ENCODE measurements at regions not wholly inside any gene's neighbourhood (a gene's known extent, or its start where the extent isn't known, plus 50 kb on each side); places are given as distances from the start of the nearest gene placed in this dataset.
A peak's percentile ranks its signal among the peaks of the same experiment; 100 is the strongest.
"Not testable (repeated sequence)": the region's sequence is repeated elsewhere in the genome, so short reads cannot be mapped to it uniquely, and the experiment has no call there.

DNA sequence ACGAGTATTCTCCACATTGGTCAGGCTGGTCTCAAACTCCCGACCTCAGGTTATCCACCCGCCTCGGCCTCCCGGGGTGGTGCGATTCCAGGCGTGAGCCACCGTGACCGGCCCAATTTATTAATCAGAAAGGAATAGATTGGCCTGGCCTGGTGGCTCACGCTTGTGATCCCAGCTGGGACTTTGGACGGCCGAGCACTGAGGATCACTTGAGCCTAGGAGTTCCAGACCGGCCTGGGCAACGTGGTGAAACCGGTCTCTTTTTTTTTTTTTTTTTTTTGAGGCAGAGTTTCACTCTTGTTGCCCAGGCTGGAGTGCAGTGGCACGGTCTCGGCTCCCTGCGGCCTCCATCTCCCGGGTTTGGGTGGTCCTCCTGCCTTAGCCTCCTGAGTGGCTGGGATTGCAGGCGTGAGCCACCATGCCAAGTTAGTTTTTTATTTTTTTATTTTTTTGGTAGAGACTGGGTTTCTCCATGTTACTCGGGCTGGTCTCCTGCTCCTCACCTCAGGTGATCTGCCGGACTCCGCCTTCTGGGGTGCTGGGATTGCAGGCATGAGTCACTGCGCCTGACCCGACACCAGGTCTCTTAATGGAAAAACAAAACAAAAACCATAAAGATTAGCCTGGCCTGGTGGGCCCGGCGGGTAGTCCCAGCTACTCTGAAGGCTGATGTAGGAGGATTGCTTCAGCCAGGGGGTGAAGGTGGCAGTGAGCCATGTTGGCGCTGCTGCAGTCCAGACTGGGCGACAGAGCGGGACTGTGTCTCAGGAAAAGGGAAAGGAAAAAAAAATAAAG is 141.0 kb downstream of the GOLGA6L22 start:
- H2AFZ ChIP-seq; H3K27me3 ChIP-seq (ENCODE audit: insufficient read depth); H3K4me1 Mint-ChIP-seq; H3K27me3 Mint-ChIP-seq (ENCODE audit: insufficient read depth, low read depth, poor library complexity); H3K79me2 ChIP-seq (replicated peaks; ENCODE audit: insufficient read depth); H3K36me3 ChIP-seq (ENCODE audit: insufficient read depth); H3K27ac Mint-ChIP-seq; H3K4me3 ChIP-seq; H3K4me1 ChIP-seq (ENCODE audit: insufficient read depth); H4K20me1 ChIP-seq (replicated peaks; ENCODE audit: insufficient read depth); H3K36me3 Mint-ChIP-seq (ENCODE audit: low read depth); ATAC-seq; H3K9me2 ChIP-seq (ENCODE audit: insufficient read depth); H3K27ac ChIP-seq (ENCODE audit: low read depth); H3K9me3 Mint-ChIP-seq; H3F3A ChIP-seq (replicated peaks; ENCODE audit: low read depth); H3K4me2 ChIP-seq; DNase-seq (ENCODE audit: low spot score); H3K4me3 Mint-ChIP-seq: not testable (repeated sequence)

DNA sequence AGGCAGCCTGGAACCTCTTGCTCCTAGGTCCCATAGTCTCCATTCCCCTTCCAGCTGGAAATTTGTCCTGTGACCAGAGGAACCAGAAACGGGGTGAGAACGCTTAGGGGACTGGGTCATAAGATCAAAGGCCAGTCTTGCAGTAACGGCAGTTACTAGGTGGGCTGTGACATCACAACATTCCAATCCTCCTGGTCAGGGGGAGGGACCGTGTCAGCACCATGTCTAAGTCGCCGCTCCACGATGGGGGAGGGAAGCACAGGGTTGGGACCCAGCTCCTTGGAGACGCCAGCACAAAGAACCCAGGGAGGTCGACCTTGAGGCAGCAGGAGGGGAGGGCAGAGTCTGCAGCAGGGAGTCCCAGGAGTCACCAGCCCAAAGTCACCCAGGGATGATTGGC is 158.3 kb downstream of the GOLGA6L22 start:
- peak; percentile 18 for DNase-seq (ENCODE audit: low spot score)
- H3K9me2 ChIP-seq (ENCODE audit: insufficient read depth); H3K4me1 ChIP-seq (ENCODE audit: insufficient read depth); ATAC-seq; H3K36me3 Mint-ChIP-seq (ENCODE audit: low read depth); H2AFZ ChIP-seq; H3K27me3 Mint-ChIP-seq (ENCODE audit: insufficient read depth, low read depth, poor library complexity); H3K9me3 Mint-ChIP-seq; H3K27me3 ChIP-seq (ENCODE audit: insufficient read depth); H3K4me1 Mint-ChIP-seq; H3K4me3 ChIP-seq; H3K27ac Mint-ChIP-seq; H3K36me3 ChIP-seq (ENCODE audit: insufficient read depth); H4K20me1 ChIP-seq (replicated peaks; ENCODE audit: insufficient read depth); H3K79me2 ChIP-seq (replicated peaks; ENCODE audit: insufficient read depth); H3F3A ChIP-seq (replicated peaks; ENCODE audit: low read depth); H3K27ac ChIP-seq (ENCODE audit: low read depth); H3K4me3 Mint-ChIP-seq; H3K4me2 ChIP-seq: not testable (repeated sequence)

DNA sequence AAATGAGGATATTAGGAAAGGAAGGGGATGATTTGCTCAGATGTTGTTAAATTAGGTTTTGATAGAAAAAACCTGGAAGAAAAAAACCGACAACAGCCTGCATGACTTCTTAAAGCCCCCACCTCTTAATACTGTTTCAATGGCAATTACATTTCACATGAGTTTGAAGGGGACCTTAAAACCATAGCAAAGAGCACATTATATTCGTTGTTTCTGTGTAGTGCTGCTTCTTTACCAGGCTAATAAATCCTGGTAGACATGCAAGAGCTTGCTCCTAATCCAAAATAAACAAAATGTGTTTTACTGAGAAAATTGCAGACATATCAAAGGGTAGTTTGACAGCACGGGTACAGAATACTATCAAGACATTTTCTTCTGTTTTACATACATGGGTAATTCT is 154.7 kb upstream of the NIPA1 start:
- not testable (repeated sequence) for H3K9me2 ChIP-seq (ENCODE audit: insufficient read depth); H3K27ac Mint-ChIP-seq; H3K36me3 Mint-ChIP-seq (ENCODE audit: low read depth)

DNA sequence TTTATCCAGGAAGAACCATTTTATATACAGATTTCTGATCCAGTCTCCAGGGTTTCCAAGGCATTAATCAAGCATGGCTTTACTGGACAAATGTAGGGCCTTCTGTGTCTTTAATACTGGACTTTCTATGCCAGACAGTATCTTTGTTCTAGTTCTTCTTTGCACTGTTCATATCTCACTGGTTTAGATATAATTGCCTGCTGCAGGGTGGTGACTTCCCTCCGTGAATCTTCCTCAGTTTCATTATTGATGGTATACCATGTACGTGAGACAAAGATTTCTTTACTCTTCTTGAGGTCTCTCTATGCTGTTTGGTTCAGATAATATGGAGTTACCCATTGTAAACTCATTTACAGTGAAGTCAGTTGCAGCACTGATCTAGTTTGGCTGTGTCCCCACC is 146.5 kb upstream of the NIPA1 start:
- ATAC-seq; H3K4me3 ChIP-seq; H3K36me3 ChIP-seq (ENCODE audit: insufficient read depth); H3K4me1 Mint-ChIP-seq; H3K79me2 ChIP-seq (replicated peaks; ENCODE audit: insufficient read depth); H3K4me1 ChIP-seq (ENCODE audit: insufficient read depth); H3K9me3 Mint-ChIP-seq; H3K27ac ChIP-seq (ENCODE audit: low read depth); H3K27me3 Mint-ChIP-seq (ENCODE audit: insufficient read depth, low read depth, poor library complexity); H3K36me3 Mint-ChIP-seq (ENCODE audit: low read depth); H3K4me2 ChIP-seq; H3K9me2 ChIP-seq (ENCODE audit: insufficient read depth); H3F3A ChIP-seq (replicated peaks; ENCODE audit: low read depth); H4K20me1 ChIP-seq (replicated peaks; ENCODE audit: insufficient read depth); DNase-seq (ENCODE audit: low spot score); H3K27ac Mint-ChIP-seq; H2AFZ ChIP-seq; H3K27me3 ChIP-seq (ENCODE audit: insufficient read depth); H3K4me3 Mint-ChIP-seq: not testable (repeated sequence)

More for the DNA sequence above, 154.7 kb upstream of the NIPA1 start:
- not testable (repeated sequence) for DNase-seq (ENCODE audit: low spot score); H3K36me3 ChIP-seq (ENCODE audit: insufficient read depth); H2AFZ ChIP-seq; ATAC-seq; H3K4me2 ChIP-seq; H3K4me3 Mint-ChIP-seq; H3K27me3 Mint-ChIP-seq (ENCODE audit: insufficient read depth, low read depth, poor library complexity); H3K4me1 Mint-ChIP-seq; H4K20me1 ChIP-seq (replicated peaks; ENCODE audit: insufficient read depth); H3K79me2 ChIP-seq (replicated peaks; ENCODE audit: insufficient read depth); H3K27ac ChIP-seq (ENCODE audit: low read depth); H3F3A ChIP-seq (replicated peaks; ENCODE audit: low read depth); H3K9me3 Mint-ChIP-seq; H3K4me1 ChIP-seq (ENCODE audit: insufficient read depth); H3K4me3 ChIP-seq; H3K27me3 ChIP-seq (ENCODE audit: insufficient read depth)

DNA sequence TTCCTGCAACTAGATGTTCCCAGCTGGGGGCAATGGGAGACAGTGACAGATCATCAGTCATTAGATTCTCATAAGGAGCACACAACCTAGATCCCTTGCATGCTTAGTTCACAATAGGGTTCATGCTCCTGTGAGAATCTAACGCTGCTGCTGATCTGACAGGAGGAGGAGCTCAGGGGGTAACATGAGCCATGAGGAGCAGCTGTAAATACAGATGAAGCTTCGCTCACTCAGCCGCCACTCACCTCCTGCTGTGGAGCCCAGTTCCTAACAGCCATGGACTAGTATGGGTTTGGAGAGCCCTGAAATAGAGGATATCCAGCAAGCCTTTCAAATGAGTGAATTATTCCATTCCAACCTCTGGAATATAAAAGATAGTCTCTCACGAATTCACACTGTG is 137.0 kb upstream of the NIPA1 start:
- peaks cover 14% of the 10 kb centered on the region; the same call in 2 of the 3 replicates for H3K9me3 Mint-ChIP-seq
- not testable (repeated sequence) for H2AFZ ChIP-seq; H3K4me3 Mint-ChIP-seq; H3K27ac Mint-ChIP-seq; H3K27ac ChIP-seq (ENCODE audit: low read depth); H3K27me3 ChIP-seq (ENCODE audit: insufficient read depth); H3K36me3 Mint-ChIP-seq (ENCODE audit: low read depth); H3K27me3 Mint-ChIP-seq (ENCODE audit: insufficient read depth, low read depth, poor library complexity); ATAC-seq; H4K20me1 ChIP-seq (replicated peaks; ENCODE audit: insufficient read depth); H3K4me1 Mint-ChIP-seq; H3F3A ChIP-seq (replicated peaks; ENCODE audit: low read depth); H3K36me3 ChIP-seq (ENCODE audit: insufficient read depth); H3K79me2 ChIP-seq (replicated peaks; ENCODE audit: insufficient read depth); H3K4me1 ChIP-seq (ENCODE audit: insufficient read depth); H3K9me2 ChIP-seq (ENCODE audit: insufficient read depth); H3K4me3 ChIP-seq; H3K4me2 ChIP-seq
- DNase-seq (ENCODE audit: low spot score): peak; percentile 1

DNA sequence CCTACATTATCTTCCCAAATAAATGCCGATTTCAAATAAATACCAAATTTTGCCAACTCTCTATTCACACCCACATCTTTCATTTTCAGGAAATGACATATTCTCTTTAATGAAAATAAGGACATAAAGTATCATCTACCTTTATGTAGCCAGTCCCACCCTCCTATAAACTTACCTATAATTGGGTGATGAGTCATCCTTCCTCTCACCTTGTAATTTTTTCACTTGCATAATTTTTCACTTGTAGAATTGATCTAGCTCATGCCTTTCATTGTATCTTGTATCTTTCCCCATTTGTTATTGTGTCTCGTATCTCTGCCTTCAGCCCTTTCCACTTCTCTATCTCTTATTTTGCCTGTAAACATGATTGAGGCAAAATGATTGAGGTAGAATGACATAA is 135.3 kb upstream of the NIPA1 start:
- H3K4me1 Mint-ChIP-seq; H3K36me3 Mint-ChIP-seq (ENCODE audit: low read depth); H3K27ac Mint-ChIP-seq; H3K79me2 ChIP-seq (replicated peaks; ENCODE audit: insufficient read depth); H3K4me3 Mint-ChIP-seq; H3K27me3 ChIP-seq (ENCODE audit: insufficient read depth); H3K27ac ChIP-seq (ENCODE audit: low read depth); H3K4me2 ChIP-seq; H3F3A ChIP-seq (replicated peaks; ENCODE audit: low read depth); H3K36me3 ChIP-seq (ENCODE audit: insufficient read depth); H3K27me3 Mint-ChIP-seq (ENCODE audit: insufficient read depth, low read depth, poor library complexity); ATAC-seq; H3K4me3 ChIP-seq; H3K9me2 ChIP-seq (ENCODE audit: insufficient read depth); H2AFZ ChIP-seq; H4K20me1 ChIP-seq (replicated peaks; ENCODE audit: insufficient read depth); DNase-seq (ENCODE audit: low spot score); H3K4me1 ChIP-seq (ENCODE audit: insufficient read depth): not testable (repeated sequence)
- peaks cover 14% of the 10 kb centered on the region; the same call in 2 of the 3 replicates for H3K9me3 Mint-ChIP-seq

Measured in GM23338 (cell line).